Activated CD8-positive, alpha-beta T cell treated with anti-CD3 and anti-CD28 coated beads, Interleukin-2, amount 10 ng/mL, durations not matched to agents 7 days and 5 days (primary cell): ENCODE measurements at regions not wholly inside any gene's neighbourhood (a gene's known extent, or its start where the extent isn't known, plus 50 kb on each side); places are given as distances from the start of the nearest gene placed in this dataset.
"Not testable (repeated sequence)": the region's sequence is repeated elsewhere in the genome, so short reads cannot be mapped to it uniquely, and the experiment has no call there.

Source experiments
- ATAC-seq: fragments of 150-1000 bp; cut with Tn5 transposase; one replicate; pipeline ENCODE4 v1.10.0; 2021; ENCODE audit warnings: moderate library complexity
- CTCF ChIA-PET: fragments of 350-600 bp; sonication (Branson Sonifier 250); formaldehyde crosslinking; loops from one replicate; lab custom pipeline; 2021; ENCODE audit warnings: antibody characterized with exemption; lab: Charles Lee
- POLR2A ChIA-PET: fragments of 350-600 bp; sonication (Branson Sonifier 250); formaldehyde crosslinking; loops from one replicate; lab custom pipeline; 2021; ENCODE audit warnings: antibody characterized with exemption; lab: Charles Lee
- DNase-seq: peaks from one replicate; pipeline ENCODE4 v3.0.0-alpha.2; 2020
- H3K27ac Mint-ChIP-seq: one replicate; pipeline ENCODE4 v1.8.0; 2021; ENCODE audit warnings: mild to moderate bottlenecking, mixed read lengths
- H3K27me3 Mint-ChIP-seq: one replicate; pipeline ENCODE4 v1.8.0; 2021; ENCODE audit warnings: low read depth, mixed read lengths
- H3K36me3 Mint-ChIP-seq: one replicate; pipeline ENCODE4 v1.8.0; 2021; ENCODE audit warnings: low read depth, mixed read lengths
- H3K4me1 Mint-ChIP-seq: one replicate; pipeline ENCODE4 v1.8.0; 2021; ENCODE audit warnings: low read depth, mixed read lengths
- H3K4me3 Mint-ChIP-seq: one replicate; pipeline ENCODE4 v1.8.0; 2021; ENCODE audit warnings: mild to moderate bottlenecking, mixed read lengths
- H3K9me3 Mint-ChIP-seq: one replicate; pipeline ENCODE4 v1.8.0; 2022; ENCODE audit warnings: mixed read lengths; ENCODE audit not compliant: insufficient read depth

GRCh38 chr6:19181211-19181610, 656.0 kb upstream of the ID4 start:
- ChIA-PET POLR2A (no interaction called here), CTCF (no interaction called here)
- DNase-seq (no peak), ATAC-seq (no peak)
- Mint-ChIP-seq H3K4me3 (no peak overlapping the region), H3K27me3 (no peaks in the 10 kb centered on the region), H3K27ac (no peak overlapping the region), H3K36me3 (no peaks in the 10 kb centered on the region), H3K4me1 (no peaks in the 10 kb centered on the region), H3K9me3 (no peaks in the 10 kb centered on the region)

DNA sequence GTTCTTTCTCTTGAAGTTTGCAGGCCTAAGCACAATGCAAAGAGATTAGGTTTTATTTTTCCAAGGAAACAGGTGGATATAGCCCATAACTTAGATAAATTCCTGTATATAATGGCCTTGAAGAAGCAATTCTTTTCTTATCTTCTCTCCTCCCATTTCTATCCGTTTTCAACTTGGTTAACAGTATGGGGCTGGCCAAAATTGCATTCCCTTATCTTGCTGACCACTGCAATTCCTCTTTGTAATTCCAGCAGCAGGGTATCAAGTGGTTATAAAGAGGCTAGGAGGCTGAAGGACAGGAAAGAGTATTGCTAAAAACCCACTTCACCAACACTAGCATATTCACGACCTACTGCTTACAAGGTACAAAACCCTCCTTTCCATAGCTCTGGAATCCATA, 643.5 kb upstream of the ID4 start:
- DNase-seq (no peak), ATAC-seq (no peak)
- Mint-ChIP-seq H3K9me3 (peaks cover 8% of the 10 kb centered on the region), H3K4me3 (no peak overlapping the region), H3K27me3 (no peaks in the 10 kb centered on the region), H3K36me3 (no peaks in the 10 kb centered on the region), H3K27ac (no peak overlapping the region), H3K4me1 (no peaks in the 10 kb centered on the region)
- CTCF ChIA-PET = no interaction called here
- POLR2A ChIA-PET = no interaction called here

DNA sequence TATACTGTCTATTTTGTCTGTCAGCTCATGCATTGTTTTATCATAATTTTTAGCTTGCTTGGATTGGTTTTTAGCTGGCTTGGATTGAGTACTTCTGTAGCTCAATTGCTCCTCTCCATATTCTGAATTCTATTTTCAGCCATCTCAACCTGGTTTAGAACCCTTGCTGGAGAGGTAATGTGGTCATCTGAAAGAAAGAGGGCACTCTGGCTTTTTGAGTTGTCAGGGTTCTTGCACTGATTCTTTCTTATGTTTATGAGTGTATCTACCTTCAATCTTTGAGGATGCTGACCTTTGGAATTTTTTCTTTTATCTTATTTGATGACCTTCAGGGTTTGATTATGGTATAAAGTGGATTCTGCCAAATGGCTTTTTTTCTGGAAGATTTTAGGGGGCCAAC, 632.7 kb upstream of the ID4 start:
- DNase-seq = no peak
- H3K27me3 Mint-ChIP-seq = no peaks in the 10 kb centered on the region
- no peaks in the 10 kb centered on the region for H3K4me1 Mint-ChIP-seq
- no peak for ATAC-seq
- no peak overlapping the region for H3K4me3 Mint-ChIP-seq
- ChIA-PET POLR2A (no interaction called here), CTCF (no interaction called here)
- no peaks in the 10 kb centered on the region for H3K9me3 Mint-ChIP-seq
- H3K36me3 Mint-ChIP-seq = no peaks in the 10 kb centered on the region
- no peak overlapping the region for H3K27ac Mint-ChIP-seq

DNA sequence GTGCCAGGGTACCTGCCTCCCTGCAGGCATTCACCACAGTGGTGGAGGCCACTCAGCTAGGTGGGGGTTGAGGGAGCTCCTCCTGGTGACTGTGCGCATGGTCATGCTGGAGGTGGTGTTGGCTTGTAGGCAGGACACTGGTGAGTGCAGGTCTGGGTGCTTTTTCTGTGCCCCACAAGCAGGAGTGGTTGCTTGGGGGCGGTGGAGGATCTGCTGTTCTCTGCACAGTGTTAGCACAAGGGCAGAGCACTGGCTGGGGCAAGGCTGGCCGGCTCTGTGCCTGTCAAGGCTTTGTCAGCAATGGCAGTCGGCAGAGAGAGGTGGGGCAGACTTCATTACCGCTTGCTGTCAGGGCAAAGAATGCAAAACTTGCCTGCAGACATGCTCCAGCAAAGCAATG, 632.1 kb upstream of the ID4 start:
- ATAC-seq = no peak
- H3K9me3 Mint-ChIP-seq = no peaks in the 10 kb centered on the region
- ChIA-PET CTCF (no interaction called here), POLR2A (no interaction called here)
- H3K36me3 Mint-ChIP-seq = no peaks in the 10 kb centered on the region
- no peak overlapping the region for H3K4me3 Mint-ChIP-seq
- no peaks in the 10 kb centered on the region for H3K4me1 Mint-ChIP-seq
- DNase-seq = no peak
- H3K27me3 Mint-ChIP-seq = no peaks in the 10 kb centered on the region
- H3K27ac Mint-ChIP-seq = no peak overlapping the region

GRCh38 chr6:19209202-19209601, 628.0 kb upstream of the ID4 start:
- H3K27ac Mint-ChIP-seq = no peak overlapping the region
- H3K9me3 Mint-ChIP-seq = no peaks in the 10 kb centered on the region
- ATAC-seq = no peak
- CTCF ChIA-PET = no interaction called here
- H3K4me1 Mint-ChIP-seq = no peaks in the 10 kb centered on the region
- H3K4me3 Mint-ChIP-seq = no peak overlapping the region
- DNase-seq = no peak
- POLR2A ChIA-PET = no interaction called here
- no peaks in the 10 kb centered on the region for H3K27me3 Mint-ChIP-seq
- H3K36me3 Mint-ChIP-seq = no peaks in the 10 kb centered on the region

DNA sequence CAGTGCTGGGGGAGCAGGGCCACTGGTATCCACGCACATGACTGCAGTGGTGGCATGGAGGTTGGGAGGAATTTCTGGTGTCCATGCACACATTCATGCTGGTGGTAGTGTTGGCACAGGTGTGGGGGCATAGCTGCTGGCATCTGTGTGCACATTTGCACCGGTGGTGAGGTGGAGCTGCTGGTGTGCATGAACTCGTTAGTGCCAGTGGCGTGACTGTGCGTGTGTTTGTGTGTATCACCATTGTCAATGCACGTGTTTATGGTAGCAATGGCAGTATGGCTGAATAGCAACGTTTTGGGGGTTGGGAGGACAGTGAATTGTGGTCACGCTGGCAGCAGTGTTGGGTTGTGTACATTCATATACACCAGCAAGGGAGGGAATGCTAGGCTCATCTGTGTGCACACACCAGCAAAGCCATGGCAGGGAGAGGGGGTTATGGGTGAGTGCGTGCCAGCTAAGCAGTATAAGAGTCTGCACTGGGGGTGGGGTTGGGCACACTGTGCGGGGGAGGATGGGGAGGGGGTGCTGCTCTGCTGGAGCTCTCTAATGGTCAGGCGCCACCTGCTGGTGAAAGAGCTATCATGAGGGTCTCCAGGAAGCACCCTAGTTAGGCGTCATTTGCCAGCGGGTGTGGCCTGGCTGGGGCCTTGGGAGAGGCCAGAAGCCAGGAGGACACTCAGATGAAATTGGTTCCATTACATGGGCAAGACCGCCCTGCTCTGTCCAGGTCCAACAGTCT, 626.1 kb upstream of the ID4 start:
- Mint-ChIP-seq H3K27ac (no peak overlapping the region), H3K4me3 (no peak overlapping the region), H3K27me3 (no peaks in the 10 kb centered on the region), H3K36me3 (no peaks in the 10 kb centered on the region), H3K9me3 (no peaks in the 10 kb centered on the region), H3K4me1 (no peaks in the 10 kb centered on the region)
- ChIA-PET POLR2A (interaction anchor here (0.6 kb wide), 1 partner anchor 236 kb away, joined by 3 read pairs; no protein-coding TSS in a partner anchor), CTCF (no interaction called here)
- ATAC-seq (no peak), DNase-seq (no peak)

DNA sequence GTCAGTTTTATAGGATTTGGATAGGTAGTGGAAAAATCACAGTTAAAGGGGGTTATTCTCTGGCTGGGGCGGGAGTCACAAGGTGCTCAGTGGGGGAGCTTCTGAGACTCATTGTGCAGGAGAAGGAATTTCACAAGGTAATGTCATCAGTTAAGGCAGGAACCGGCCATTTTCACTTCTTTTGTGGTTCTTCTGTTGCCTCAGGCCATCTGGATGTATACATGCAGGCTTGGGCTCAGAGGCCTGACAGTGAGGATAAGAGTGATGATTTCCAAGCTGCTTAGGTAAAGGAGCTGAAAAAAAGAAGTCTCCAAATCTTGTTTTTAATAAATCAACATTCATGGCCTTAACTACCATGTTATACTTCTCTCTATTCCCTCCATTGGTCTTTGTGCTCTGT, 622.9 kb upstream of the ID4 start:
- Mint-ChIP-seq H3K9me3 (no peaks in the 10 kb centered on the region), H3K4me1 (no peaks in the 10 kb centered on the region), H3K36me3 (no peaks in the 10 kb centered on the region), H3K4me3 (no peak overlapping the region), H3K27ac (no peak overlapping the region), H3K27me3 (no peaks in the 10 kb centered on the region)
- CTCF ChIA-PET = no interaction called here
- ATAC-seq (no peak), DNase-seq (no peak)
- POLR2A ChIA-PET = no interaction called here

GRCh38 chr6:19219931-19220330, 617.2 kb upstream of the ID4 start:
- DNase-seq (no peak), ATAC-seq (no peak)
- no peaks in the 10 kb centered on the region for H3K9me3 Mint-ChIP-seq
- POLR2A ChIA-PET = no interaction called here
- no peak overlapping the region for H3K27ac Mint-ChIP-seq
- no peaks in the 10 kb centered on the region for H3K36me3 Mint-ChIP-seq
- H3K4me1 Mint-ChIP-seq = no peaks in the 10 kb centered on the region
- H3K4me3 Mint-ChIP-seq = no peak overlapping the region
- no peaks in the 10 kb centered on the region for H3K27me3 Mint-ChIP-seq
- CTCF ChIA-PET = no interaction called here

GRCh38 chr6:19231878-19232561, 605.1 kb upstream of the ID4 start:
- no peak overlapping the region for H3K27ac Mint-ChIP-seq
- ATAC-seq = no peak
- no peaks in the 10 kb centered on the region for H3K4me1 Mint-ChIP-seq
- peaks cover 13% of the 10 kb centered on the region for H3K9me3 Mint-ChIP-seq
- H3K4me3 Mint-ChIP-seq = no peak overlapping the region
- DNase-seq = no peak
- no peaks in the 10 kb centered on the region for H3K27me3 Mint-ChIP-seq
- no peaks in the 10 kb centered on the region for H3K36me3 Mint-ChIP-seq
- ChIA-PET POLR2A (no interaction called here), CTCF (no interaction called here)

DNA sequence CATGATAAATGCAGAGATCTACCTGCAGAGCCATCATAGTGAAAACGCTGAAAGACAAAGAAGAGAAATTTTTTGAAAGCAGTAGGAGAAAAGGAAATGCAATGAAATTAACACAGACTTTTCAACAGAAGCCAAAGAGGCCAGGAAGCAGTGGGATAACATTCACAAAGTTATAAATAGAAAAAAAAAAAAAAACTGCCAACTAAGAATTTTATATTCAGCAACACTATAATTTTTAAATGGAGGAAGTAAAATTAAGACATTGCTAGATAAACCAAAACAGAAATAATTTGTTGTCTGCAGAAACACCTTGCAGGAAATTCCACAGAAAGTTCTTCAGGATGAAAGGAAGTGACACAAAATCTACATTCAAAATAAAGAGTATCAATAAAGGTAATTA, 591.5 kb upstream of the ID4 start:
- peaks cover 24% of the 10 kb centered on the region for H3K9me3 Mint-ChIP-seq

GRCh38 chr6:19247181-19247580, 590.0 kb upstream of the ID4 start:
- H3K4me3 Mint-ChIP-seq, H3K4me1 Mint-ChIP-seq, DNase-seq, POLR2A ChIA-PET, CTCF ChIA-PET, ATAC-seq, H3K27me3 Mint-ChIP-seq, H3K27ac Mint-ChIP-seq, H3K36me3 Mint-ChIP-seq: not testable (repeated sequence)
- peaks cover 20% of the 10 kb centered on the region for H3K9me3 Mint-ChIP-seq

More for the DNA sequence above, 591.5 kb upstream of the ID4 start:
- H3K4me3 Mint-ChIP-seq = no peak overlapping the region
- no peak overlapping the region for H3K27ac Mint-ChIP-seq
- H3K27me3 Mint-ChIP-seq = no peaks in the 10 kb centered on the region
- ChIA-PET CTCF (no interaction called here), POLR2A (no interaction called here)
- H3K36me3 Mint-ChIP-seq = no peaks in the 10 kb centered on the region
- DNase-seq (no peak), ATAC-seq (no peak)
- no peaks in the 10 kb centered on the region for H3K4me1 Mint-ChIP-seq

- CTCF ChIA-PET, H3K36me3 Mint-ChIP-seq, DNase-seq, H3K27ac Mint-ChIP-seq, H3K9me3 Mint-ChIP-seq, H3K27me3 Mint-ChIP-seq, H3K4me3 Mint-ChIP-seq, H3K4me1 Mint-ChIP-seq, POLR2A ChIA-PET, ATAC-seq: not testable (repeated sequence)
These were observed 581.0 kb upstream of the ID4 start for GRCh38 chr6:19256123-19256522.
